ENCODE measurements at regions not wholly inside any gene's neighbourhood (a gene's known extent, or its start where the extent isn't known, plus 50 kb on each side); places are given as distances from the start of the nearest gene placed in this dataset.

GRCh38 chr4:170339522-170339921, 249.8 kb upstream of the AADAT start:
- no peak overlapping the region for H3K4me3 ChIP-seq (ENCODE audit: low read depth, low read length)
- no peak for TF ChIP-seq CTCF (IDR thresholded peaks at IDR 0.05; ENCODE audit: low read depth, low read length)
- DNase-seq (ENCODE audit: low read depth, low spot score), result no peak
- in situ Hi-C loops (cut with HindIII; ENCODE audit: low sequenced_read_pairs), result no loop called here

- no peak for TF ChIP-seq CTCF (IDR thresholded peaks at IDR 0.05; ENCODE audit: low read depth, low read length)
- DNase-seq (ENCODE audit: low read depth, low spot score), result no peak
- no peak overlapping the region for H3K4me3 ChIP-seq (ENCODE audit: low read depth, low read length)
- in situ Hi-C loops (cut with HindIII; ENCODE audit: low sequenced_read_pairs), result no loop called here
These were observed 246.6 kb upstream of the AADAT start for GRCh38 chr4:170336238-170336775.

- in situ Hi-C loops (cut with HindIII; ENCODE audit: low sequenced_read_pairs), result no loop called here
- no peak for TF ChIP-seq CTCF (IDR thresholded peaks at IDR 0.05; ENCODE audit: low read depth, low read length)
- DNase-seq (ENCODE audit: low read depth, low spot score), result no peak
- no peak overlapping the region for H3K4me3 ChIP-seq (ENCODE audit: low read depth, low read length)
These were observed 235.8 kb upstream of the AADAT start for GRCh38 chr4:170325599-170325998.

- no peak for TF ChIP-seq CTCF (IDR thresholded peaks at IDR 0.05; ENCODE audit: low read depth, low read length)
- in situ Hi-C loops (cut with HindIII; ENCODE audit: low sequenced_read_pairs), result no loop called here
- no peak overlapping the region for H3K4me3 ChIP-seq (ENCODE audit: low read depth, low read length)
- no peak for DNase-seq (ENCODE audit: low read depth, low spot score)
These were observed 233.9 kb upstream of the AADAT start for GRCh38 chr4:170323623-170324022.

GRCh38 chr4:170307182-170307581, 217.4 kb upstream of the AADAT start:
- in situ Hi-C loops (cut with HindIII; ENCODE audit: low sequenced_read_pairs), result no loop called here
- DNase-seq (ENCODE audit: low read depth, low spot score), result no peak
- TF ChIP-seq CTCF (IDR thresholded peaks at IDR 0.05; ENCODE audit: low read depth, low read length), result no peak
- no peak overlapping the region for H3K4me3 ChIP-seq (ENCODE audit: low read depth, low read length)

- H3K4me3 ChIP-seq (ENCODE audit: low read depth, low read length), result no peak overlapping the region
- no peak for TF ChIP-seq CTCF (IDR thresholded peaks at IDR 0.05; ENCODE audit: low read depth, low read length)
- DNase-seq (ENCODE audit: low read depth, low spot score), result no peak
- in situ Hi-C loops (cut with HindIII; ENCODE audit: low sequenced_read_pairs), result no loop called here
These were observed 216.5 kb upstream of the AADAT start for GRCh38 chr4:170306208-170306607.

GRCh38 chr4:170305627-170306026, 215.9 kb upstream of the AADAT start:
- no peak overlapping the region for H3K4me3 ChIP-seq (ENCODE audit: low read depth, low read length)
- no peak for TF ChIP-seq CTCF (IDR thresholded peaks at IDR 0.05; ENCODE audit: low read depth, low read length)
- no peak for DNase-seq (ENCODE audit: low read depth, low spot score)
- in situ Hi-C loops (cut with HindIII; ENCODE audit: low sequenced_read_pairs), result no loop called here

Data from astrocyte of the spinal cord (primary cell).